Neural progenitor cell (in vitro differentiated cells): ENCODE measurements at regions not wholly inside any gene's neighbourhood (a gene's known extent, or its start where the extent isn't known, plus 50 kb on each side); places are given as distances from the start of the nearest gene placed in this dataset.

Experiments used
- EZH2 ChIP-seq: fragments of 200-600 bp; sonication (generic); IDR thresholded peaks from 2 replicates; pipeline ENCODE4 v1.6.1; 2017; ENCODE audit warnings: antibody characterized with exemption, mild to moderate bottlenecking, moderate library complexity
- TF ChIP-seq, protein P1 (sequence below): fragments of 200-600 bp; sonication (generic); IDR thresholded peaks from 2 replicates; pipeline ENCODE4 v1.5.1; 2017; ENCODE audit warnings: antibody characterized with exemption, mild to moderate bottlenecking

DNA sequence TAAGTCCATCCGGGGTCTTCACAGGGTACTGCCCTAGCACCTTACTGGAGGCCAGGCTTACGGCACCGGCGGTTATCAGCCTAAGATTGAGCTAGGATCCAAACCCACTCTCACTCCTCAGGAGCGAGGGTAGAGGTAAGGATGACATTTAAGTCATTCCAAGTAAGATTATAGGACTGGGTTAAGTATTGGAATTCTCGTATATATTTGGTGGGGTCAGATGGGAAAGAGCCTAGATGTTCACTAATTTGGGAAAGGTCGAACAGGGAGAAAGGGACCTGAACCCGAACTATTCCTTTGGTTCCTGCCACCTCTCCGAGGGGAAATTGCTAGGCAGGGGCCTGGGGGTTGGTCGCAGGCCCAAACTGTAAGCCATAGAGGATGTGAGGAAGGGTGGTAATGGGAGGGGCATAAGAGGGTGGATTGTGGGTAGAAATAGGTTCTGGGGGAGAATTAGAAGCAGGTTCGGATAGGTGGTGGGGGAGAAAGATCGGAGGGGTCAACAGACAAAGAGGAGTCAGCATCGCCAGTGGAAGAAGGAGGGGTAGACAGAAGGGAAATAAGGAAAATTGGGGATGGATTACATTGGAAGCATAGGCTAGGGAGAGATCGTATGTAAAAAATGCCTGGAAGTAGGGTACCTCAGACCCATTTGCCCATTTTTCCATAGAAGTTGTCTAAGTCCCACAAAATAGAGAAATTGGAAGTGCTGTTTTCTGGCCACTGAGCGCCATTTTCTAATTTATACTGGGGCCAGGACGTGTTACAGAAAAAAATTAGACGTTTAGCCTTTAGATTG lies 747.1 kb upstream of the ADGRB3 start:
- TF ChIP-seq, protein P1, sequence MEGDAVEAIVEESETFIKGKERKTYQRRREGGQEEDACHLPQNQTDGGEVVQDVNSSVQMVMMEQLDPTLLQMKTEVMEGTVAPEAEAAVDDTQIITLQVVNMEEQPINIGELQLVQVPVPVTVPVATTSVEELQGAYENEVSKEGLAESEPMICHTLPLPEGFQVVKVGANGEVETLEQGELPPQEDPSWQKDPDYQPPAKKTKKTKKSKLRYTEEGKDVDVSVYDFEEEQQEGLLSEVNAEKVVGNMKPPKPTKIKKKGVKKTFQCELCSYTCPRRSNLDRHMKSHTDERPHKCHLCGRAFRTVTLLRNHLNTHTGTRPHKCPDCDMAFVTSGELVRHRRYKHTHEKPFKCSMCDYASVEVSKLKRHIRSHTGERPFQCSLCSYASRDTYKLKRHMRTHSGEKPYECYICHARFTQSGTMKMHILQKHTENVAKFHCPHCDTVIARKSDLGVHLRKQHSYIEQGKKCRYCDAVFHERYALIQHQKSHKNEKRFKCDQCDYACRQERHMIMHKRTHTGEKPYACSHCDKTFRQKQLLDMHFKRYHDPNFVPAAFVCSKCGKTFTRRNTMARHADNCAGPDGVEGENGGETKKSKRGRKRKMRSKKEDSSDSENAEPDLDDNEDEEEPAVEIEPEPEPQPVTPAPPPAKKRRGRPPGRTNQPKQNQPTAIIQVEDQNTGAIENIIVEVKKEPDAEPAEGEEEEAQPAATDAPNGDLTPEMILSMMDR = no peak
- no peak for TF ChIP-seq EZH2
